HG03354 (cell line): ENCODE measurements at regions not wholly inside any gene's neighbourhood (a gene's known extent, or its start where the extent isn't known, plus 50 kb on each side); places are given as distances from the start of the nearest gene placed in this dataset.

Experiments used
- ATAC-seq: cut with Tn5 transposase; IDR thresholded peaks from one replicate; pipeline ENCODE4 v1.9.1; 2021; ENCODE audit warnings: mild to moderate bottlenecking; ENCODE audit not compliant: unreplicated experiment, poor library complexity, severe bottlenecking

DNA sequence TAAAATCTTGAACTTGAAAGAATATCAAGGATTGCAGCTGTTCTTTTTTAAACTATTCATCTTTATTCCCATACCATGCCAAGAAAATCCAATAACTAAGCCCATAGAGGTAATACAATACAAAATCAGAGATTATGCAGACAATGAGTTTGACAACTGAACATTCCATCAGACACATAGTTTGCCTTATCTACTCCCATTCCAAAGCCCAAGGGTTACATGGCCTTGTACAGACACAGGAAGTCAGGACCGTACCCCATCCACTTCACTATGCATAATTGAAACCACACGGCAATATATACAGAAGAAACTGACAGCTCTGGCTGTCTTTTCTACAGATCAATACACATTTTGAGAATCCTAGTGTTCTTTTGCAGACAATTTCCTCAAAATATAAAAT is 181.3 kb downstream of the TMX3 start:
- ATAC-seq, result no peak

DNA sequence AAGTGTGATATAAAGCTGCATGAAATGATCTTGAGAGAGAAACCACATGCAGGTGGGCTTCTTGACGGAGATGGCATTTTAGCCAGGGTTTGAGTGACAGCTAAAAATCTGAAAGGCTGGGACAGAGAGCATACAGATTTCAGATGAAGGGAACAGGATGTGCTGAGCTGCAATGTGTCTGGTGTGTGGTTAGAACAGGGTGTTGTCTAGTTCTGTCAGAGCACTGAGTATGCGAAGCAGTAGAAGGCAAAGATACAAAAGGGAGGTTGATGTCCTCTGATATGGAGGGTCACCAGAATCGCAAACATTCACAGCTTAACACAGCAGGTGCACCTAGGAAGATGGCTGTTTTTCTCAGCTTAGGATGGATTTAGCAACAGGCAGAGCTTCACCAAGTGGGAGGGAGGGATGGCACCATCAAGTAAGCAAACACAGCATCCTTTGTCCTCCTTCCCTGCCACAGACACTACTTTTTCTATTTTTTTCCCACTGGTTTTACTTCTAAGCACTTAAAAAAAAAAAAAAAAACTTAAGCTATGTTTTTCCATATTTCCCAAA is 182.5 kb downstream of the TMX3 start:
- no peak for ATAC-seq

DNA sequence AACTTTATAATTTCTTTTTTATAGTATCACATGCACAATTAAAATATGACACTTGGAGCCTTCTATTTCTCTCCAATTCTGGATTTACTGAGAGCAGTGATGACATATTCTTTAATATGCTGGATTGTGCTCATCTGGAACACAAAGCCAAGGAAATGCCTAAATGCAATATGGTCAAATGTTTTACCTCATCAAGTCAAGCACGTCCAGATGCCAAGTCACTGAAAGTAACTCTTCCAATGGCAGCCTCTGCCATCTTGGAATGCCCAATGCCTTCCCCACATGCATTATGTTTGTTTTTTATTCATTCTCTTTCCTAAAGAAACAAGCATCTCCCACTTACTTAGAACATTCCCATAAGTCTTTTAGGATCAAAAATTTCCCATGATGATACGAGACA is 189.8 kb downstream of the TMX3 start:
- no peak for ATAC-seq

DNA sequence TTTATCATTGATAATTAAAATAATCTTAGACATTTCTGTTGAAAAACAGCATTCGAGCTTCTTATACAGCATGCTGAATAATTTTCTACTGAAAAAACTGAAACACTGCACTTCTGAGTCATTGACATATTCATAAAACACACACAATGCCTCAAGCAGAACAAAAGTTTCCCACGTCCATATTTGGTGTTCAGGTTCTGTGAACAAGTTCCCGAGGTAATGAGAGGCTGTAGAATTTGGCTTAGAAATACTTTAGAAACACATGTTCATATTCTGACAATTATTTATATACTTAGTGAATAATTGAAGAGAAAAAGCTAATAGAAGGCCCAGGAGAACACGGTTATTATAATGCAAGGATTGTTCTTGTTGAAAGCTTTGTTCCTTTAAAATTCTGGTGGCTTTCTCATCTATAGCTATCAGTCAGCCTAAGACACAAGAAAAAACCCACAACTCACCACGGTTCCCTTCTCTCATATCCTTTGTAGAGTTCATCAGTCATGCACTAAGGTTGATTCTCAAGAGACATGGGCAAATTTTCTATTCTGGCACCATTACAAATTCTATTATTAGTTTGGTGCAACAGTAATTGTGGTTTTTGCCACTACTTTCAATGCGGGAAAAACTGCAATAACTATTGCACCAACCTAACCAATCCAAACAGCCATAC is 194.4 kb downstream of the TMX3 start:
- ATAC-seq, result peak; percentile 80

DNA sequence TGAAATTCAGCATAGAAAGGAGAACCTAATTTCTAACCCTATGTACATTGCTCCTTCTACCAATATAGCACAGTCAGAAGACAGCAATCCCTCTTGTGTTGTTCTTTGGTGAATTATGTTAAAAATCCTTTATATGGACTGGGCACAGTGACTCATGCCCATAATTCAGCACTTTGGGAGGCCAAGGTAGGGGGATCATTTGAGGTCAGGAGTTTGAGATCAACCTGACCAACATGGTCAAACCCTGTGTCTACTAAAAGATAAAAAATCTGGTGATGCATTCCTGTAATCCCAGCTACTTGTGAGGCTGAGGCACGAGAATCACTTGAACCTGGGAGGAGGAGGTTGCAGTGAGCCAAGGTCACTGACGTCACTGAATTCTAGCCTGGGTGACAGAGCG is 195.6 kb downstream of the TMX3 start:
- ATAC-seq, result no peak

DNA sequence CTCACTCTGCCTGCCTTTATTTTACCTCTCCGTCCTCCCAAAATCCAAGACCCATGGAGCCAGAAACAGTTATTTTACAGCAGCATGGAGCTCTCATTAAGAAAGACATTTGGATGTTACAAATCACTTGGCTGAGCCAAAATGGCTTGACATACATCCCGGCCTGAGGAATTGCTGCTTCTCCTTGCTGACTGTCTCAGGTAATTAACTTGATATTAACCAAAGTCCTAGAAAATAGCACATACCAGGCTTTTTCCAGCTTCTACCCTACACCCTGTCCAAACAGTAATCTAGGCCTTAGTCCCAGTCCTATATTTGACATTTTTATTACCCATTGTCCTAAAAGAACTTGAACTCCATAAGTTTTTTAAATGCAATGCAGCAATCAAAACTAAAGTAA is 205.0 kb downstream of the TMX3 start:
- no peak for ATAC-seq

DNA sequence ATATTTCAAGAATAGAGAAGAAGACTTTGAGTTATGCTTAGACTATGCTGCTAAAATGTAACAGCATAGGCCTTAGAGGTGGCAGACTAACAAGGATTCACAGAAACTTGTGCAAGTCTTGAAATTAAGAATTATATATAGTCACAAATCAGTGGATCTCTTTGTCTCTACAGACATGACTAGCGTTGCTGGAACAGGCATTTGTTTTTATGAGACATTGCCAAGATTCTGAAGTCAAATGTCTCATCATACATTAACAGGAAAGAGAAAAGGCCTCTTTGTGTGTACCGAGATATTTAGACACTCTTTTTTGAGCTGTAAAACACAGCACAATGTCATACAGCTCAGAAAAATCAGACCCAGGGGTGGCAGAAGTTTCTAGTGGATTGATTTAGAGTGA is 207.1 kb downstream of the TMX3 start:
- no peak for ATAC-seq

DNA sequence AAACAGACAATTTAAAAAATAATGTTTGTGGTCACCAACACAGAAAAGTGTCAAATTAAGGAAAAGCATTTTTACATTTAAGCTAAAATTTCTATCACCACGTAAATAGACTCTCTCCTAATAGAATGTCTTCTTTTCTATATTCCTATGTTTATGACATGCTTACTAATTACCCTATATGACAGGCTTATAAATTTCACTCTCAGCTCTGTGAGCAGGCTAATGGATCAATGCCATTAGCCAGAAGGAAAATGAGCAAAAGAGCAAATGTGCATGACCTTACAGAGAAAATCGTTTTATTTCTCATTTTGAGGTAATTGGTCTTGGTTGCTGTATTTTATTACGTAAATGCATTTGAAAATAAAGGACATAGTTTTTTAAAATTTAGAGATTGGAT is 209.7 kb downstream of the TMX3 start:
- no peak for ATAC-seq

DNA sequence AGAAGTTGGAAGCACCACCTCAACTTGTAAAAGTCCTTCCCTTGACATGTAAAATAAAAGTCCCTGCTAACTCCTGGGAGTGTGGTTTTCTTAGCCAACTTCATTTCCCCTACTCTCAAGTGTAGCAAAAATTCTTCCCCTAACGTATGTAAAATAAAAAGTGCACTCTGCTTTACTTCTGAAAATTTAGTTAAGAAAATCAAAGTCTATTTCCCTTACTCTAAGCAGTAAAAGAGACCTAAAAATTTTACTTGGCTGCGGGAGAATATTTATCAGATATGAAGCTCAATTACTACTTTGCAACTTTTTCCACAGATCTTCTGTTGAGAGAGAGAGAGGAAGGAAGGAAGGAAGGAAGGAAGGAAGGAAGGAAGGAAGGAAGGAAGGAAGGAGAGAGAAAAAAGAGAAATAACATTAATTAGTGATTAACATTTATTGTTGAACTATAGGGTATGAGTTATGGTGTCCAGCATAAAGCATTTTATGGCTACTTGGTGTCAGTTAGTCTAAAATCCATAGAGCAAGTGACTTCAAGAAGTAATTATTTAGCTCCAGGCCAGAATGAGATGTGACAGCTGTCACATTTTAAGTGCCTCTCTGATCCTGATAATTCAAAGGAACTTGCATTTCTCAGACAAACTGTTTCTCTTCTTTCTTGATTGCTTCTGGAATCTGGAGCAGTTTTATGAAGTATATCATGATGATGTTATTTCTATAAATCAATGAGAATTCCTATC is 210.3 kb downstream of the TMX3 start:
- ATAC-seq, result no peak

DNA sequence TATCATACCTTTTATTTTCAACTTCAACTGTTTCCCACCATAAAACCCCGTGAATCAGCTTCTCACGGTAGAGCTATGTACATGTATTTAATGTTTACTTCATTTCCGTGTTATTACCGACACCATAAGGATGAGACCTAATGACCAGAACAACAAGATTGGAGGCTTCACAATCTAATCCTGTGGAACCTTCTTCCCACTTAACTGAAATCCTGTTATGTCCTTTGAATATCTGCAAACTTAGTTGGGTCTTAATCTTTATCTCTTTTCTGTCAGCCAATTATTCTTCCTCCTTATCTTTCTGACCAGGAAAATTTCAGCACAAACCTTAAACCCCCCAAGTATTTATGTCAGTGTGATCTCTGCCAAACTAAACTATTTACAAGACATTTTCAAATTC is 214.4 kb downstream of the TMX3 start:
- ATAC-seq, result no peak

DNA sequence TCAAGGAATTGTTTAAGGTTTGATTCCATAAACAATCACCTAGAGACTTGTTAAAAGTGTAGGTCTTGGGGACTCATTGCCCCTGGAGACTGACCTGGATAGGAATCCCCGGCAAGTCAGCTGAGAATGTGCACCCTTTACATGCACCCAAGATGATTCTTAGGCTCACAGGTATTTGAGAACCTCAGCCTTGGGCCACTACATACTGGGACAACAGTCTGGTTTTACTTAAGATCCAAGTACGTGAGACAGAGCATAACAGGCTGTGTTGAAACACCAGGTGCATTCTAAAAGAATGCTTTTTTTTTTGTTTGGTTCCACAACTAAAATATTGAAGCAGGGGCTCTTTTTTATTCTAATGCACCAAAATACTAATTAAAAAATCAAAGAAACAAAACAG is 215.8 kb downstream of the TMX3 start:
- no peak for ATAC-seq

DNA sequence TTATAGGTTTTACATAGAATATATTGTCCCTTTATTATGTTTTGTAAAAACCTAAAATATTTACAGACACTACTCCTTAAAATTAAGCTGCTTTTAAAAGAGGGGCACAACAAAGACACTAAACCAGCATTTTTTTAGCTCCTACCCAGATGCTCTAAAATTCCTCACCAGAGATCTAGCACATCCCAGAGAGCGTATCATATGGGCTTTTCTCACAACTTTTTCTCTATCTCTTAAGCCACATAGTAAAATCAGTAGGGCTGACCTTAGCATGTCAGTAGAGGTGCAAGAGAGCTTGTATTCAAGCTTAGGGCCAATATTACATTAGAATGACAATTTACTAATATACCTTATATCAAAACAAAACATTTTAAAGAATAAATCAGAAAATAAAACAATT is 216.3 kb downstream of the TMX3 start:
- no peak for ATAC-seq

DNA sequence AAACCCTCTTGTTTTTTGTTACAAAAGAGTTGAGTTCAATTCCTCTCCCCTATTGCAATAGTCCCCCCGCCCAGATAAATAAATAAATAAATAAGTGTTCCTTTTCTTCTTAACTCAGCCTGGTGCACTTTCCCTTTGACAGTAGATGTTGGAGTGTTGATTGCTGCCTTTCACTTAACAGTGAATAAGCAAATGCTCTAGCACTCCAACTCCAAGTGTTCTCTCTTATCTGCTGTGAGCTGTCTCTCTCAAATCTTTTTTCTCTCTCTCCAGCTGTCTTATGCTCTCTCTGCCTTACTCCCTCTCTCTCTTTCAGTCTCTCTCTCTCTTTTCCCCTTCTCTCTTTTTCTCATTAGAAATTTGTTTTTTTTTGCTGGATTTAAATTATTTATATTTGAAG is 216.7 kb downstream of the TMX3 start:
- ATAC-seq, result no peak

DNA sequence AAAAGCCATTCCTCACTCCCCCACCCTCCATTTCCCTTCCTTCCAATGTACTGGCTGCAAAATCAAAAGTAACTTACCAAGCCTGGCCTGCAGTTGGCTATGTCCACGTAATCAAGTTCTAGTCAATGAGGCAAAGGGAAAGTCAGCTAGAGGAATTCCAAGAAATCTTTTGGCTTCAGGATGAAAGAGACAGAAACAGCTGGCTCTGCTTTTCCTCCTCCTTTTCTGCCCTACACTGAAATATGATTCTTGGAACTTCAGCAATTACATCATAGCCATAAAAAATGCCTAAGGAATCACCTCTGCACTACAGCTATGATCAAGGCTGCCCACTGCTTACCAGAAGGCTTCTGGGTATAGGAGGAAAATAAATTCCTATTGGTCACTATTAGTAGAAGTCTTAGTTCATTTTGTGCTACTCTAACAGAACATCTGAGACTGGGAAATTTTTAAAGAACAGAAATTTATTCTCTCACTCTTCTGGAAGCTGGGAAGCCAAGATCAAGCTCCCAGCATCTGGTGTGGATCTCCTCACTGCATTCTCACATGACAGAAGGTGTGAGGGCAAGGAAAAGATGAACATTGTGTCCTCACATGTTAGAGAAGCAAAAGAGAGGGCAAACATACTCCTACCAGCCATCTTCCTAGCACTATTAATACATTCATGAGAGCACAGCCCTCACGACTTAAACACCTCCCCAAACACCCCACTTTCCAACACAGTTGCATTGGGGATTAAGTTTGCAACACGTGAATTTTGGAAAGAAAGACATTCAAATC is 219.9 kb downstream of the TMX3 start:
- ATAC-seq, result no peak

DNA sequence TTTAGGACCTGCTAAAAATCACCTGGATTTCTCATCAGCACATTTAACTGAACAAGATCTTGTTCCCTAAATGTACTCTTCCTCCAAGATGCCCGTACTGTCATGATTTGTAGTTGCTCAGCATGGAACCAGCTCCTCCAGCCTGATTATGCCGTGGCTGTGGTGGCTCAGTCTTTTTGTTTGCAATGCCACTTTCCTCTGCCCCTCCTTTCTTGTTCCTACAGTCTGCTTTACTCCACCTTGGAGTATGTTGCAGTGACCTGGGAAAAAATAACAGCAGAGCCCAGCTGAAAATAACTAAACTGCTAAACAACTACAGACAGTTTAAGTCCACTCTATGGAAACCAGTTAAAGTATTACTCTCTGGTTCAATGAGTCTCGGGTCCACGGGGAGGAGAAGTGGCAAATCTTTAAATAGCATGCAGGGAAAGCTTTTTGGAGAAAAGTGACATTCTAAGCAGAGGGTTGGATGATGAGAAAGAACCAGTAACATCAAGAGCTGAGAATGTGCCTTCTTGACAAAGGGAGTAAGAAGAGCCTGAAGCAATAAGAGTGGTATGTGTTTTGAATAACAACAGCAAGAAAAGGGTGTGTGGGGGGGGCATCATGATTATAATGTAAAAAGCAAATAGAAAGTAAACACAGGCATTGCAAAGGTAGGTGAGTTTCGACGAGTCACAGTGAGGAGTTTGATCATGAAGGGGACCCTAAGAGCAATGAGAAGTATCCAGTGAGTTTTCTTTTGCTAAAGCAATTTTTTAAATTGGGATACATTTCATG is 225.7 kb downstream of the TMX3 start:
- no peak for ATAC-seq

DNA sequence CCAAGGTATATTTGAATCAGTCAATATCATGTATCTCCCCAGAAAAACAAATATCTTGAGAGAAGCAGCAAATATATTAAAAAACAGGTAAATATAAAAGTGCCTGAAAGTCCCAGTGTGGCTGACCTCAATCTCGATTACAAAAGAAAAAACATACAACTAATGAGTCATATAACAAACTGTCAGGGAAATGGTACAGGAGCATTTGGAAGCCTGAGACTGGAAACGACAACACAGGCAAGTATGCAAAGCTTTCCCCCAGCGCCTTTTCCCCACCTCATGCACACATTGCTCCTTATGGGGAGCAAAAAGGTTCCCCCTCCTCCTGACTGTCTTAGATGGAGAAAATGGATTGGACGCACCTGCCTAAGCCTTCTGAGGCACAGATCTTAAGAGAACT is 230.7 kb downstream of the TMX3 start:
- no peak for ATAC-seq

DNA sequence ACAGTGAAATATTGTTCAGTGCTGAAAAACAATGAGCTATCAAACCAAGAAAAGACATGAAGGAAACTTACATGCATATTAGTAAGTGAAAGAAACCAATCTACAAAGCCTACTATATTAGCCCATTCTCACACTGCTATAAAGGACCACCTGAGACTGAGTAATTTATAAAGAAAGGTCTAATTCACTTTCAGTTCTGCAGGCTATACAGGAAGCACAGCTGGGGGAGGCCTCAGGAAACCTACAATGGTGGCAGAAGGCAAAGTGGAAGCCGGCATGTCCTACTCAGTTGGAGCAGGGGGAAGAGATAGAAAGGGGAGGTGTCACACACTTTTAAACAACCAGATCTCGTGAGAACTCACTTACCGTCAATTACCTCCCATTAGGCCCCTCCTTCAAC is 232.1 kb downstream of the TMX3 start:
- no peak for ATAC-seq

DNA sequence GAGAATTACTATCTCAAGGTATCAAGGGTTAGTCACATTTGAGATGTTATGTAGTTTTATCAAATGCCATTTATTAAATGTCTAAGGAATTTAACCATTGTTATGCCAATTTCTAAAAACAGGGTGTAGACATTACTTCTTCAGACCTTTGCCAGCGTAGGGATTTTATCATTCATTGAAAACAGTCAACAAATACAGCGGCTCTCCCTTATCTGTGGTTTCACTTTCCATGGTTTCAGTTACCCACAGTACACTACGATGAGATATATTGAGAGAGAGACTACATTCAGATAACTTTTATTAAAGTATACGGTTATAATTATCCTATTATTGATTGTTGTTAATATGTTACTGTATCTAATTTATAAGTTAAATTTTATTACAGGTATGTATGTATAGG is 234.7 kb downstream of the TMX3 start:
- no peak for ATAC-seq

DNA sequence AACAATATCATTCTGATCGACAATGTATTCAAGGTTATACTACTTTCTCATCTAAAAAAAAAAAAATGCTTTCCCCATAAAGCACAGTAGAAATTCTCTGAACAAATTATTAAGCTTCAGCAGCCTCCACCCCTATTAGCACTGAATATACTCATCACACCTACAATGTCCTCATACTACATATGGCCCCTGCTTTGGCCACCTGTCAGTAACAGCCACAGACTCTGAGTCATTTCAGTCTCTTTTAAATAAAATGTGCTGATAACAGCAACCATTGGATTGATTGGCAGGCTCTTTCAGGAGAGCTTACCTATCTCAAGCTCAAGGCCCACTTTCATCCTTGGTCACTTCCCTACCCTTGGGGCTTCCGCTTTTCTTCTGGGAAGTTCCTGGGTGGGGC is 236.7 kb downstream of the TMX3 start:
- ATAC-seq, result peak; percentile 54

DNA sequence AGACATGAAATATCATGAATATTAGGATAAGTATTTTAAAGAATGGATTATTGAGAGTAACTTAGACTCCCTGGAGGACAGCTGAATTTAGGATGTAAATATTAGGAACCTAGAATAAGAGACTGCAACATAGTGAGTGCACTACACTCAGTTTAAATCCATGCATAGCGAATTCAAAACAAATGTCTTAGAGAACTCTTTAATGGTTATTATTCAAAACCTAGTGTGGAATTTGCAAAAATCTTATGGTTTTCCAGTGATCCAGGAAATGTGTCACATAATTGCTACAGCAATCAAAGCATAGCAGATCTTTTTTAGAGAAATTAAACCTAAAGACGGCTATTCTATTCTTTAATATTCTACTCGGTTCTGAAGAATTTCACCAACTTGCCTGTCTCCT is 239.0 kb downstream of the TMX3 start:
- no peak for ATAC-seq
